ENCODE measurements at regions not wholly inside any gene's neighbourhood (a gene's known extent, or its start where the extent isn't known, plus 50 kb on each side); places are given as distances from the start of the nearest gene placed in this dataset.

DNA sequence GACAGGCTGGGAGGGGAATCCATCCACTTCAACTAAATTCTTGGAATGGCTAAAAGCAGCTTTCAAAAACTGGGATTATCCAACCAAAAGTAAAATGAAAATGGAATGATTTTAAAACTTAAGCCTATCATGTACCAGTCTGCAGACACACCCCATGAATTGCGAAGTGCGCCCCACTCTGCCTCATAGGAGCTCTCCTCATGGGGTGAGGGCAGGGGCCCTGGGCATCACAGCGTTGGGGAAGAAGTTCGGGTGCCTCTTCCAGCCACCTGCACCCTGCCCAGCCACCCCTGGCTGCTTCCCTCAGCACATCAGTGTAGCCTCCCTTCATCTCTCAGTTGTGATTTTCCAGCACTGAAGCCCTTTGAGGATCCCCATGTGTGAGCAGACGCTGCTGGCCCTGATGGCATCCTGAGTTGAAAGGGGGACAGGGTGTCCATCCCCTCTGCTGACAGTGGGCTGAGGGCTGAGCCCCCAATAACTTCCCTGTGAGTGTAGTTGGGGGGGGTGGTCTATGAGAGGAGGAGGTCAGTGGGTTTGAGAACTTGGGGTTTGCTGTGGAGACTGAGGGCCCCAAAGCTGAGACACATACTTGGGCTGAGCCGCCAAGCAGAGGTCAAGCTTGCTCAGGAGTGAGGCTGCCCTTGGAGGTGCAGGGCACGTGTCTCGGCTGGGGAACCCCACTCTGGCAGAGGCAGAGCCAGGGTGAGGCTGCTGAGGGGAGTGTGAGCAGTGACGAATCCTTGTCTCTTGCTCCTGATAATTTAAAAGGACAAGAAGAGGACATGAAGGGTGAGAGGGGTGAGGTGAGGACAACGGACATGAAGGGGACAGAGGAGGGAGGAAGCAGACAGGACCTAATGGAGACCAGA lies 542.1 kb downstream of the TCERG1L start:
- Histone ChIP-seq H3K9me3 (ENCODE audit: control insufficient read depth in 4 of 4, insufficient read depth in 3 of 4, low read length in 3 of 4) (peaks cover 0 to 17% (median 1%) of the 10 kb centered on the region in 4 donors), H3K9ac (ENCODE audit: insufficient read depth in 1 of 2, low read length in 2 of 2) (no peak overlapping the region), H3K36me3 (ENCODE audit: control insufficient read depth in 4 of 4, insufficient read depth in 4 of 4, low read length in 4 of 4) (no peaks in the 10 kb centered on the region), H3K4me3 (no peak overlapping the region), H3K27me3 (ENCODE audit: control insufficient read depth in 3 of 3, insufficient read depth in 3 of 3, low read length in 2 of 3) (peaks cover 0 to 5% (median 3%) of the 10 kb centered on the region in 3 donors), H3K4me1 (ENCODE audit: control insufficient read depth in 5 of 5, insufficient read depth in 5 of 5, low read length in 5 of 5) (no peaks in the 10 kb centered on the region), H3K27ac (ENCODE audit: low read depth in 1 of 2, low read length in 1 of 2) (no peak overlapping the region)
- WGBS, 2 donors: 85 to 87% methylated on average over 10 of the region's 10 CpGs
- TF ChIP-seq, protein P1, sequence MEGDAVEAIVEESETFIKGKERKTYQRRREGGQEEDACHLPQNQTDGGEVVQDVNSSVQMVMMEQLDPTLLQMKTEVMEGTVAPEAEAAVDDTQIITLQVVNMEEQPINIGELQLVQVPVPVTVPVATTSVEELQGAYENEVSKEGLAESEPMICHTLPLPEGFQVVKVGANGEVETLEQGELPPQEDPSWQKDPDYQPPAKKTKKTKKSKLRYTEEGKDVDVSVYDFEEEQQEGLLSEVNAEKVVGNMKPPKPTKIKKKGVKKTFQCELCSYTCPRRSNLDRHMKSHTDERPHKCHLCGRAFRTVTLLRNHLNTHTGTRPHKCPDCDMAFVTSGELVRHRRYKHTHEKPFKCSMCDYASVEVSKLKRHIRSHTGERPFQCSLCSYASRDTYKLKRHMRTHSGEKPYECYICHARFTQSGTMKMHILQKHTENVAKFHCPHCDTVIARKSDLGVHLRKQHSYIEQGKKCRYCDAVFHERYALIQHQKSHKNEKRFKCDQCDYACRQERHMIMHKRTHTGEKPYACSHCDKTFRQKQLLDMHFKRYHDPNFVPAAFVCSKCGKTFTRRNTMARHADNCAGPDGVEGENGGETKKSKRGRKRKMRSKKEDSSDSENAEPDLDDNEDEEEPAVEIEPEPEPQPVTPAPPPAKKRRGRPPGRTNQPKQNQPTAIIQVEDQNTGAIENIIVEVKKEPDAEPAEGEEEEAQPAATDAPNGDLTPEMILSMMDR (IDR thresholded peaks at IDR 0.05; ENCODE audit: control extremely low read depth, extremely low read depth): no peak
- DNase-seq (no peak), ATAC-seq (ENCODE audit: insufficient read depth, low FRiP score) (no peak)

DNA sequence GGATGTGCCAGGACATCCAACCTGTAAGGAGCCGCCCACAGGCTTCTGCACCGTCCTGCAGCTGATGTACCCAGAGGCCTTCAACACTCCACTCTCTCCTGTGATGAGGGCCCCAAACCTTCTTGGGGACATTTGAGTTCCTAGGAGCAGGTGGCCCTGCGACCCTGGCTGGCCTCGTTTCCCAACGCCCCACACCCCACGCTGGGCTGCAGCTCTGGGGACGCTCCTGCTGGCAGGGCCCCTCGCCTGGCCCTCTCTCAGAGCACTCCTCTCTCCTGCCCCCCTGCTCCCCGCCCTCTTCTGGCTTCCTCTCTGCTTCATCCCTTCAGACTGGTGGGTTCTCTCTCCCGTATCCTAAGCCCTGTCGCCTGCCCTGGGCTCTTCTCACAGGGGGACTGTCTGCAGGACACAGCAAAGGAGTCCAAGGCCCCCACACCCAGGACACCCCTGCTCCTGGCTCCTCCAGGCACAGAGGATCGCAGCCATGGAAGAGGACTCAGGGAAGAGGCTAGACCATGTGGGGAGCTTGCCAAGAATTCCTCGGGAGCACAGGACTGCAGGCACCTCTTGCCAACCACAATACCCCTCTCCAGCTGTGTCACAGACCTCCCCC lies 541.4 kb downstream of the TCERG1L start:
- H3K27ac ChIP-seq (ENCODE audit: low read depth in 1 of 2, low read length in 1 of 2): no peak overlapping the region
- peaks cover 0 to 5% (median 3%) of the 10 kb centered on the region in 3 donors for H3K27me3 ChIP-seq (ENCODE audit: control insufficient read depth in 3 of 3, insufficient read depth in 3 of 3, low read length in 2 of 3)
- H3K36me3 ChIP-seq (ENCODE audit: control insufficient read depth in 4 of 4, insufficient read depth in 4 of 4, low read length in 4 of 4): no peaks in the 10 kb centered on the region
- TF ChIP-seq, protein P1 (IDR thresholded peaks at IDR 0.05; ENCODE audit: control extremely low read depth, extremely low read depth): no peak
- H3K4me1 ChIP-seq (ENCODE audit: control insufficient read depth in 5 of 5, insufficient read depth in 5 of 5, low read length in 5 of 5): no peaks in the 10 kb centered on the region
- DNase-seq (no peak), ATAC-seq (ENCODE audit: insufficient read depth, low FRiP score) (no peak)
- H3K4me3 ChIP-seq: no peak overlapping the region
- H3K9me3 ChIP-seq (ENCODE audit: control insufficient read depth in 4 of 4, insufficient read depth in 3 of 4, low read length in 3 of 4): peaks cover 0 to 21% (median 1%) of the 10 kb centered on the region in 4 donors
- 67 to 83% methylated on average over 13 of the region's 13 CpGs for WGBS, 2 donors
- H3K9ac ChIP-seq (ENCODE audit: insufficient read depth in 1 of 2, low read length in 2 of 2): no peak overlapping the region

DNA sequence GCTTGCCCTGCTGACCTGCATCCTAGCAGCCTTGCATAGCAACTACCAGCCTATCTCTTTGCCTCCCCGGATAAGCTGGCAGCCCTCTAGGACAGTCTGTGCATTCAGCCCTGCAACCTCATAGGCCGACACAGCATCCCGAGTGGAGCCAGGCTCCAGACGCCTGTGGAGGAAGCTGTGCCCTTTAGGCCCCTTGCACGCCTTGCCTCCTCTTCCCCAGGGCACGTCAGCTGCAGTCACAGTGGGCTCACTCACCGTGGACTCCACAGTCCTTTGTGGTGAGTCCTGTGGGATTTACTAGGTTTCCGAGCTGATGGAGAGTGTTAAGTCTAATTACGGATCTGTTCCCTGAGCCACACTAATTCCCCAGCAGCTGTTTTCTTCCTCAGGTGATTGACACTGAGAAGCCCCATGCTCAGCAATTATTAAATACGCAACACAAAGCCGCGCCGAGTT lies 540.0 kb downstream of the TCERG1L start:
- WGBS, 2 donors: 63 to 69% methylated on average over 13 of the region's 13 CpGs
- TF ChIP-seq, protein P1 (IDR thresholded peaks at IDR 0.05; ENCODE audit: control extremely low read depth, extremely low read depth): no peak
- ATAC-seq (ENCODE audit: insufficient read depth, low FRiP score) (no peak), DNase-seq (no peak)
- Histone ChIP-seq H3K27ac (ENCODE audit: low read depth in 1 of 2, low read length in 1 of 2) (no peak overlapping the region), H3K9ac (ENCODE audit: insufficient read depth in 1 of 2, low read length in 2 of 2) (no peak overlapping the region), H3K4me3 (no peak overlapping the region), H3K27me3 (ENCODE audit: control insufficient read depth in 3 of 3, insufficient read depth in 3 of 3, low read length in 2 of 3) (peaks cover 0 to 5% (median 3%) of the 10 kb centered on the region in 3 donors), H3K36me3 (ENCODE audit: control insufficient read depth in 4 of 4, insufficient read depth in 4 of 4, low read length in 4 of 4) (no peaks in the 10 kb centered on the region), H3K9me3 (ENCODE audit: control insufficient read depth in 4 of 4, insufficient read depth in 3 of 4, low read length in 3 of 4) (peaks cover 0 to 21% (median 1%) of the 10 kb centered on the region in 4 donors), H3K4me1 (ENCODE audit: control insufficient read depth in 5 of 5, insufficient read depth in 5 of 5, low read length in 5 of 5) (no peaks in the 10 kb centered on the region)
